CD14-positive monocyte (primary cell): ENCODE measurements at regions not wholly inside any gene's neighbourhood (a gene's known extent, or its start where the extent isn't known, plus 50 kb on each side); places are given as distances from the start of the nearest gene placed in this dataset.

Source experiments
- DNase-seq, 3 donors: peaks; one replicate each; pipeline ENCODE4 v3.0.0-alpha.2; 2011 to 2022
- H2AFZ ChIP-seq: 2 replicates; pipeline ENCODE4 v1.6.0; 2012; ENCODE audit warnings: mild to moderate bottlenecking, low read depth, low read length, inconsistent platforms; ENCODE audit not compliant: insufficient read depth, poor library complexity, severe bottlenecking
- H3K27ac ChIP-seq, 2 donors: 1 replicate in 1 of 2; 2 replicates in 1 of 2; pipeline ENCODE4 v1.5.1; 2012 to 2013; ENCODE audit warnings: low read length in 2 of 2, control low read depth in 1 of 2, inconsistent platforms in 1 of 2, low read depth in 1 of 2, mild to moderate bottlenecking in 1 of 2
- H3K27me3 ChIP-seq, 2 donors: one replicate each; pipeline versions ENCODE4 v1.6.0 to v1.6.1; 2011 to 2013; ENCODE audit warnings: low read length in 2 of 2; ENCODE audit not compliant: control insufficient read depth in 2 of 2, insufficient read depth in 2 of 2
- H3K36me3 ChIP-seq, 2 donors: replicated peaks in 1 of 2; 1 replicate in 1 of 2; 2 replicates in 1 of 2; pipeline versions ENCODE4 v1.5.1 to v1.6.1; 2012 to 2013; ENCODE audit warnings: low read length in 2 of 2, control low read depth in 1 of 2, inconsistent platforms in 1 of 2, mild to moderate bottlenecking in 1 of 2; ENCODE audit not compliant: insufficient read depth in 2 of 2, control insufficient read depth in 1 of 2
- H3K4me1 ChIP-seq, 2 donors: 1 replicate in 1 of 2; 2 replicates in 1 of 2; pipeline versions ENCODE4 v1.5.1 to v1.6.1; 2012 to 2013; ENCODE audit warnings: low read length in 2 of 2, control low read depth in 1 of 2, inconsistent platforms in 1 of 2, mild to moderate bottlenecking in 1 of 2, moderate library complexity in 1 of 2; ENCODE audit not compliant: insufficient read depth in 2 of 2, control insufficient read depth in 1 of 2
- H3K4me2 ChIP-seq: replicated peaks from 2 replicates; pipeline ENCODE3; 2012; ENCODE audit warnings: low read length, moderate library complexity, mild to moderate bottlenecking; ENCODE audit not compliant: poor library complexity, severe bottlenecking; ENCODE audit errors: extremely low read depth
- H3K4me3 ChIP-seq, 3 experiments: fragments of 200-600 bp in 1 of 3; sonication (generic) in 1 of 3; replicated peaks in 1 of 3; 1 replicate in 2 of 3; 2 replicates in 1 of 3; pipeline ENCODE4 v1.5.1; 2011 to 2013; ENCODE audit warnings: low read length in 3 of 3, mild to moderate bottlenecking in 3 of 3, control low read depth in 2 of 3, low read depth in 2 of 3, inconsistent platforms in 1 of 3, moderate library complexity in 1 of 3
- H3K79me2 ChIP-seq: 2 replicates; pipeline ENCODE4 v1.6.0; 2012; ENCODE audit warnings: mild to moderate bottlenecking, control low read depth, inconsistent platforms, low read length, moderate library complexity; ENCODE audit not compliant: insufficient read depth
- H3K9ac ChIP-seq: 2 replicates; pipeline ENCODE4 v1.6.0; 2017; ENCODE audit warnings: low read length, mild to moderate bottlenecking; ENCODE audit not compliant: insufficient read depth, poor library complexity, severe bottlenecking
- H3K9me3 ChIP-seq, 2 donors: replicated peaks in 1 of 2; 1 replicate in 1 of 2; 2 replicates in 1 of 2; pipeline versions ENCODE4 v1.5.1 to v1.6.1; 2012 to 2013; ENCODE audit warnings: low read length in 2 of 2, control low read depth in 1 of 2; ENCODE audit not compliant: control insufficient read depth in 1 of 2, insufficient read depth in 1 of 2
- H4K20me1 ChIP-seq: 2 replicates; pipeline ENCODE4 v1.6.0; 2012; ENCODE audit warnings: mild to moderate bottlenecking, low read length, control low read depth, moderate library complexity; ENCODE audit not compliant: insufficient read depth
- H3K27ac Mint-ChIP-seq, 7 donors: one replicate each; pipeline ENCODE4 v1.8.0; 2020; ENCODE audit warnings: mild to moderate bottlenecking in 7 of 7, mixed read lengths in 7 of 7, moderate library complexity in 6 of 7, inconsistent platforms in 2 of 7
- H3K27me3 Mint-ChIP-seq, 3 donors: one replicate each; pipeline ENCODE4 v1.8.0; 2021 to 2022; ENCODE audit warnings: low read depth in 3 of 3, mild to moderate bottlenecking in 3 of 3, mixed read lengths in 3 of 3, moderate library complexity in 3 of 3, inconsistent platforms in 1 of 3
- H3K36me3 Mint-ChIP-seq, 2 donors: one replicate each; pipeline ENCODE4 v1.8.0; 2020; ENCODE audit warnings: mixed read lengths in 2 of 2, inconsistent platforms in 1 of 2, mild to moderate bottlenecking in 1 of 2
- H3K4me1 Mint-ChIP-seq: one replicate; pipeline ENCODE4 v1.8.0; 2020; ENCODE audit warnings: mild to moderate bottlenecking, mixed read lengths
- H3K4me3 Mint-ChIP-seq, 2 donors: one replicate each; pipeline ENCODE4 v1.8.0; 2020; ENCODE audit warnings: mild to moderate bottlenecking in 2 of 2, mixed read lengths in 2 of 2, moderate library complexity in 1 of 2
- H3K9me3 Mint-ChIP-seq, 7 donors: one replicate each; pipeline ENCODE4 v1.8.0; 2020 to 2022; ENCODE audit warnings: mixed read lengths in 7 of 7, mild to moderate bottlenecking in 6 of 7, moderate library complexity in 6 of 7, inconsistent platforms in 2 of 7
- WGBS: methylation state at CpG from one replicate; pipeline ENCODE4 v1.1.5; 2013; ENCODE audit warnings: missing lambda C conversion rate; ENCODE audit not compliant: insufficient coverage; 5-methylcytosine and 5-hydroxymethylcytosine counted together
- intact Hi-C, 2 donors: fragments of 100-400 bp; cut with micrococcal nuclease; formaldehyde crosslinking; loops; one replicate each; pipeline versions ENCODE4 v1.15.0 to v1.15.1; 2023
- TF ChIP-seq, protein P1 (sequence below): fragments of 200-600 bp; IDR thresholded peaks from one replicate; pipeline ENCODE4 v1.8.0; 2022; ENCODE audit warnings: antibody characterized with exemption, mild to moderate bottlenecking

DNA sequence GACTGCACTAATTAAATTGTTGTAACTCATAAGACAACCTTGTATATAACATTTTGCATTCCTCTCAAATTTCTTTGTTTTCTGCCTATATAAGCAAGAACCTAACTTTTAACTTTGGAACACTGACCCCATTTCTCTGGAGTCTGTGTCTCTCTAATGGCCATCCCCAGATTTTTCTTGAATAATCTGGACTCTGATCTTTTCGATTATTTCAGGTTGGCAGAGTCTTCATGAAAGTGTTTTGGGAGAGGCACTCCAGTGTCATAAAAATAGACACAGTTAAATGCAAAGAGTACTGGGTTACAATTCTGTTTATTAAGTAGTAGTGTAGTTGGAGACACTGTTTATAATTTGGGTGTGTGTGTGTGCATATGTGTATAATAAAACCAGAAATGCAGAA is 1467.7 kb upstream of the CELF4 start:
- Histone ChIP-seq H3K4me1 (no peaks in the 10 kb centered on the region), H3K9ac (no peak overlapping the region), H3K79me2 (no peaks in the 10 kb centered on the region), H3K4me2 (no peak overlapping the region), H3K36me3 (no peaks in the 10 kb centered on the region), H3K4me3 (no peak overlapping the region), H3K27me3 (no peaks in the 10 kb centered on the region), H3K9me3 (no peaks in the 10 kb centered on the region), H3K27ac (no peak overlapping the region), H2AFZ (no peak overlapping the region), H4K20me1 (no peaks in the 10 kb centered on the region)
- Mint-ChIP-seq H3K27me3 (no peaks in the 10 kb centered on the region), H3K4me1 (no peaks in the 10 kb centered on the region), H3K36me3 (no peaks in the 10 kb centered on the region), H3K4me3 (no peak overlapping the region), H3K9me3 (peaks cover 2 to 6% (median 2%) of the 10 kb centered on the region in 7 donors), H3K27ac (no peak overlapping the region)
- WGBS: 63% methylated on average over 1 of the region's 1 CpG
- TF ChIP-seq, protein P1, sequence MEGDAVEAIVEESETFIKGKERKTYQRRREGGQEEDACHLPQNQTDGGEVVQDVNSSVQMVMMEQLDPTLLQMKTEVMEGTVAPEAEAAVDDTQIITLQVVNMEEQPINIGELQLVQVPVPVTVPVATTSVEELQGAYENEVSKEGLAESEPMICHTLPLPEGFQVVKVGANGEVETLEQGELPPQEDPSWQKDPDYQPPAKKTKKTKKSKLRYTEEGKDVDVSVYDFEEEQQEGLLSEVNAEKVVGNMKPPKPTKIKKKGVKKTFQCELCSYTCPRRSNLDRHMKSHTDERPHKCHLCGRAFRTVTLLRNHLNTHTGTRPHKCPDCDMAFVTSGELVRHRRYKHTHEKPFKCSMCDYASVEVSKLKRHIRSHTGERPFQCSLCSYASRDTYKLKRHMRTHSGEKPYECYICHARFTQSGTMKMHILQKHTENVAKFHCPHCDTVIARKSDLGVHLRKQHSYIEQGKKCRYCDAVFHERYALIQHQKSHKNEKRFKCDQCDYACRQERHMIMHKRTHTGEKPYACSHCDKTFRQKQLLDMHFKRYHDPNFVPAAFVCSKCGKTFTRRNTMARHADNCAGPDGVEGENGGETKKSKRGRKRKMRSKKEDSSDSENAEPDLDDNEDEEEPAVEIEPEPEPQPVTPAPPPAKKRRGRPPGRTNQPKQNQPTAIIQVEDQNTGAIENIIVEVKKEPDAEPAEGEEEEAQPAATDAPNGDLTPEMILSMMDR: no peak
- no peak for DNase-seq
- intact Hi-C loops: no loop called here

DNA sequence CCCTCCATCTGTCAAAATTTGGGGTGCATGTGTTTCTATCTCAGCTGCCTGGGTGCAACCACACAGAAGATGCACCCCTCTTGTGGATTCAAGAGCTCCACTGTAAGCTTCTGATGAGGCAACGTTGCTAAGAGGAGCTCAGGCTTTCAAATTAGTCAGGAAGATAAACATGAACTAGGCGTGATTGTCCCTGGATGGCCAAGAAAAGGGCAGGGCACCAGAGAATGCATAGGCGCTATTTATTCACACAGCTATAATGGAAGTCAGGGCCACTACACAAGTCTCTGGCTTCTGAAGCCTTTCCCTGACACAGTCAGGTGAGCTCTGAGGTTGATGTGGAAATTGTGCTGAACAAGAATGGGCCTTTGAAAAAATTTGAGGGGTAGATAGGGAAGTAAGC is 1466.0 kb upstream of the CELF4 start:
- TF ChIP-seq, protein P1: no peak
- intact Hi-C loops: no loop called here

More for the DNA sequence above, 1466.0 kb upstream of the CELF4 start:
- Histone ChIP-seq H2AFZ (no peak overlapping the region), H3K4me2 (no peak overlapping the region), H3K4me1 (no peaks in the 10 kb centered on the region), H3K9me3 (no peaks in the 10 kb centered on the region), H4K20me1 (no peaks in the 10 kb centered on the region), H3K79me2 (no peaks in the 10 kb centered on the region), H3K9ac (no peak overlapping the region), H3K27me3 (no peaks in the 10 kb centered on the region), H3K27ac (no peak overlapping the region), H3K4me3 (no peak overlapping the region), H3K36me3 (no peaks in the 10 kb centered on the region)
- DNase-seq: no peak
- Mint-ChIP-seq H3K27me3 (no peaks in the 10 kb centered on the region), H3K9me3 (peaks cover 2 to 6% (median 2%) of the 10 kb centered on the region in 7 donors), H3K4me3 (no peak overlapping the region), H3K36me3 (no peaks in the 10 kb centered on the region), H3K4me1 (no peaks in the 10 kb centered on the region), H3K27ac (no peak overlapping the region)
- 93% methylated on average over 3 of the region's 3 CpGs for WGBS
